GM18519 (cell line): ENCODE measurements at regions not wholly inside any gene's neighbourhood (a gene's known extent, or its start where the extent isn't known, plus 50 kb on each side); places are given as distances from the start of the nearest gene placed in this dataset.
A peak's percentile ranks its signal among the peaks of the same experiment; 100 is the strongest.

Experiments used
- ATAC-seq: cut with Tn5 transposase; IDR thresholded peaks from one replicate; pipeline ENCODE4 v1.9.1; 2021; ENCODE audit warnings: mild to moderate bottlenecking, moderate library complexity; ENCODE audit not compliant: unreplicated experiment, low FRiP score

GRCh38 chrX:110408949-110409588, 50.4 kb downstream of the RTL9 start:
- no peak for ATAC-seq

DNA sequence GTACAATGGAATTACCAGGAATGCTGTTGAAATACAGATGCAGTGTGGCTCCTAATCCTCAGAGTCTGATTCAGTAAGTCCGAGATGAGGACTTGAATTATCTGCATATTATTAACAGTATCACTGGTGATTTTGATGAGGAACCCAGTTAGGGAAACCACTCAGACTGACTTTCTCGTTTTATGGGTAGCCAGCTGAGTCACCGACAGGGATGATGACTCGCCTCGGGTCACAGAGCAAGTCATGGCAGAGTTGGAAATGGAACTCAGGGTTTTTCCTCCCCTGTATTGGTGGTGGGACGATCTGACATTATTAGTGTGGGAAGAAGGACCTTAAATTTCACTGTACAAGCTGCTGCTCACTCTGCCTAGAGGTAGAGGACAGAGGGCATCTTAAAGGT, 51.3 kb downstream of the RTL9 start:
- no peak for ATAC-seq

- ATAC-seq: no peak
Measured at GRCh38 chrX:110410603-110411002, 52.0 kb downstream of the RTL9 start.

- ATAC-seq: no peak
Measured at GRCh38 chrX:110412971-110413726, 54.5 kb downstream of the RTL9 start.

- ATAC-seq: no peak
Measured at GRCh38 chrX:110413727-110414124, 55.1 kb downstream of the RTL9 start.

DNA sequence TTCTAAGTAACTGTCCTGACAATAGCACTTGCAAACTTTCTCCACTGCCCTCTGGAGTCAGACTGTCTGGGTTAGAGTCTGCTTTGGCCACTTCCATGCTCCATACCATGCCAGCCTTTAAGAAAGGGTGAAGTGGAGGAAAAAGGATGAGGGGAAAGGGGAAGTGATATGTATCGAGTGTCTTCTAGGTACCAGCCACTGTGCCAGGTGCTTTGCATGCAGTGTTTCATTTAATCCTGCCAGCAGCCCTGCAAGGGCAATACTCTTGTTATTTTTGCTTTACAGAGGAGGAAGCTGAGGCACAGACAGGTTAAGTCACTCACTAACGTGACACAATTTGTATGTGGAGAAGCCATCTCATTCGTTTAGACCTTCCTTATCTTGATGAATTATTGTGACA, 55.6 kb downstream of the RTL9 start:
- peak; percentile 14 for ATAC-seq

DNA sequence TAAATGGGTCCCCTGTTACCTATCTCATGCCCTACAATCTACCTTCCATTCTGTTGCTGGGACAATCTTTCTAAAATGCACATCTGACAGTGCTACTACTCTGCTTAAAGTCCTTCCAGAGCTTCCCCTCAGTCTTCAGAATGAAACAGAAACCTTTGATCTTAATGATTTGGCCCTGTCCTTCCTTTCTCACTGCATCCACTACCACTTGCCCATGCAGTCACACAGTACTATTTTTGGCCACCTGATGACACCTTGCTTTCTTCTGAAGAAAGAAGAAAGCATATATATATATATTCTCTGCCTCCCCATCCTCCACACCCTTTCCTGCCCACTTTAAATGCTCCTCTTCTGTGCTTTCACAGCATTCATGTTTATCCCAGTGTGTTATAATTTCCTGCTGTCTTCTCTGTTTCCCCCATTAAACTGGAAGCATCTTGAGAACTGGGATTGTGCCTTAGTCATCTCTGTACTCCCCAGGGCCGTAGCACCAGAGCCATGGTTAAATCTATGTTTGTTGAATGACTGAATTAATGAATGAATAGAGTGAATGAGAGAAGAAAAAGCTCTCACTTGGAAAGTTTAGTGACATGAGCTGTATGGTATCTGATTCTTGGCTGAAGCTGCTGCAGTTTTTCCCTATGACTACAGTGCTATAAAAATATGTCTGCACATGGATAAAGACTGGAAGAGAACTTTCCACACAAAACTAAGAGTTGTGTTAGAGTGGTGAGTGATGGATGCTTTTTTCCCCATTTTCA, 56.2 kb downstream of the RTL9 start:
- peak; percentile 61 for ATAC-seq

DNA sequence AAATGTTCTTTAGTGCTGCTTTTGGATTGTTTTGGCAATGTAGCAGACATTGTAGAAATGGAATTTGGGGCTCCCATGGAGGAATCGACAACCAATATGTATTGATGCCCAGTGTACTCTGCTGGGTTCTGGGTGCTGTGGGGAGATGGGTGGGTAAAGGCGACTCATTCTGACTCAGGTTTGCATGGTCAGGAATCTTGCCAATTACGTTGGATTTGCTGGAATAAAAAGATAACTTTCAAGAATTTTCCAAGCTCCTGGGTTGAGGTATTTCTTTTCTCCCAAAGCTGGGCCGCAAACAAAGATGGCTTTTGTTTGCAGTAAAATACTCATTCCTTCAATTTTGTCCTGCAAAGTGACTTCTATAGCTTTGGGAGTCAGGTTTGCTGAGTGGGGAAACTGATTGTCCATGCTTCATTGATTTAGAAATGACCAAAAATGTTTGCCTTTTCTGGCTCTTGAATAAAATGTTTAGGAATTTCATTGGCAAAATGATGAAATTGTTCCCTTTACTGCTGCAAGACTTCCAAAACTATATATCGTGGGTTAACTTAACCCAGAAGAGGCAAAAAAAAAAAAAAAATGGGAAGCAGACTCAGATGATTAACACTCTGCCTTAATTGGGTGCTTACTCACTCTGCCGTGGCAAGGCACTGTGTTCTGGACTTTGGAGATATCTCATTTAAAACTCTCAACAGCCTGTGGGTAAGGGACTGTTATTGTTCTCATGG, 57.0 kb downstream of the RTL9 start:
- ATAC-seq: no peak

DNA sequence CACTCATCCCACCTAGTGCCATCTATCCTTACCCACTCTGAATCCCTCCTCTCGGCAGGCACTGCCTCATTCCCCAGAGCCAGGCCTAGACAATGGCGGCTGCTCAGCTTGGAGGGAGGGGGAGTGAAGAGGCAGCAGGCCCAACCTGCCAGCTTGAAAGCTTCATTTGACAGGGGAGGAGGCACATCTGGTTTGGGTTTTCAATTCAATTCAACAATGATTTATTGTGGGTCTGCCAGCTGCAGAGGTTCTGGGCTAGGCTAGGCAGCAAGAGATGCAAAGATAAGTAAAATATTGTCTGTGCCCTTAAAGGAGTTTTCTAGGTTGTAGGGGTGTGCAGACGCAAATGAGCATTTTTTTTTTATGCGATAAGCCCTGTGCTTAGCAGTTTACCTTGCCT, 58.5 kb downstream of the RTL9 start:
- ATAC-seq: no peak

DNA sequence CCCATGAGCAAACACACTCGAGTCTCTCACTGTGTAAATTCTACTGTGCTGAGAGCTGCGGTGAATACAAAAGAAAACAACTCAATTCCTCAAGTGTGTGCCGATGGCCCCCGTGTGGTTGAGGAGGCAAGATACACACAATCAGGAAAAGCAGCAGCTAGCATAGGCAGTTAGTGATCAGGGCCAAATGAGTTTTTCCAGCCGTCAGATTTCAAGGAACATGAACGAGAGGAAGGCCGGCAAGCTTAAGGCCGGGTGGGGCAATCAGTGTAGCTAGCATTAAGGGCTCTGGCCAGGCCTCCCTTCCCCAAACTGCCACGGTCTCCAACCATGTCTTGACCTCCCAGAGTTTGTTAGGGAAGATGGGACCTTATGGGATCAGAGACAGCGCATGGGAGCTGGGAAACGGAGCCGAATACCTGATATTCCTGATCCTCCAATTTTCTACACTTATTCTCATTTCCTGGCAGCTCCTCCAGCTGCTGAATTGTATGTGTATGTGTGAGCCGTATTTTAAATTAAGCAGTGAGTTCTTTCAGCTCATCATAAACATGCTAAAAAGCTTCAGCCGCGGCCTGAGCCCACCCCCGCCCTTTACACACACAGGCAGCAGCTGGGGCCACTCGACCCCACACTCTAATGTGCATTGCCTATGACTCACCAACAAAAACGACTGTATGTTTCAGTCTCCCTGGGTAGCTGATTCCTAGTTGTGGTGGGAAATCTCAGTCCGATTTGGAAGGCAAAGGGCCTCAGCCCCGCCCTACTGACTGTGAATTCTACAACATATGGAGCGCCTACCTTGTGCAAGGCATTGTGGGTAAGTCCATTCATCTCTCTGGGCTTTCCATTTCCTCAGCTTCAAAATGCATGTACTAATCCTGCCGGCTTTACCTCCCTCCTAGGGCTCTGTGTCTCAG, 59.9 kb downstream of the RTL9 start:
- ATAC-seq: no peak

- no peak for ATAC-seq
Measured at GRCh38 chrX:110419512-110419911, 60.9 kb downstream of the RTL9 start.

- peak; percentile 76 for ATAC-seq
Measured at GRCh38 chrX:110420771-110421499, 62.3 kb downstream of the RTL9 start.

DNA sequence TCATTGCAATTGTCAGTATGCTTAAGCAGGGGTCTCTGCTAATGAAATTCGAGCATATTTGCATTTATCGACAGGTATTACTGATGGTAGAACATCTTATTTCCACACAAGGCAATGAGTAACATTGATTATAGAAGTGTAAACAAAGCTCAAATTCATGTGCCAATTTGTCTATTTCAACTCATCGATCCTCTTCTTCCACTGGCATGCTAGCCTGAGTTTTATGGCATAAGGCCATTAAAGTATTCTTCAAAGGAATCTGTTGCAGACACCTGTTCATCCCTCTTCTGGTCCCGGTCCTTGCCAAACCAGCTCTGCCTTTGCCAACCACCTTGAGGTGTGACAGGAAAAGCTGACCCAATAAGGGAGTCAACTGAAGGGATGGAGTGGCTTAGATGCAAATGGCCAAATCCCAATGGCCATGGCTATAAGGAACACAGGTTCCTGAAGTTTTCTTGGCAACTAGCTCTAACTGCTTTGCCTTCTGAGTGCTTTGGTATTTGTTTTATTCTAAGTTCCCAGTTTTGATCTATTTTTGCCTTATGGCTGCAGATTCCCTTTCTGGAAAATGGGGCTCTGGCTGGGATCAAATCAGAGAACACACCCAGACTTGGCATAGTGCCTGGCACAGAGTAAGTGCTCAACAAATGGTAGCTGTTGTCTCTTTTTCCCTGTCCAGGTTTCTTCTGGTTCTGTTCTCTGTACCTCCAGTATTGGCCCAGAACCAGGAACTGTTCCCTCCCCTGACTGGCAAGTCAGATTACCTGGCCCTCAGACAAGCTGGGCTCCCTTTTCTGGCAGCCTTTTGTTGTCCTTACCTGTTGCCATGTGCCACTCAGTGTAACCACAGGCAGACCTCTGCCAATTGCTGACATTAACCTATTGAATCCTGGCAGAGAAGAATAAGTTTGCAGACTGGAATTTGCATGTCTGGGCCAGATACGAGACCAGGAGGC, 63.1 kb downstream of the RTL9 start:
- ATAC-seq: no peak

DNA sequence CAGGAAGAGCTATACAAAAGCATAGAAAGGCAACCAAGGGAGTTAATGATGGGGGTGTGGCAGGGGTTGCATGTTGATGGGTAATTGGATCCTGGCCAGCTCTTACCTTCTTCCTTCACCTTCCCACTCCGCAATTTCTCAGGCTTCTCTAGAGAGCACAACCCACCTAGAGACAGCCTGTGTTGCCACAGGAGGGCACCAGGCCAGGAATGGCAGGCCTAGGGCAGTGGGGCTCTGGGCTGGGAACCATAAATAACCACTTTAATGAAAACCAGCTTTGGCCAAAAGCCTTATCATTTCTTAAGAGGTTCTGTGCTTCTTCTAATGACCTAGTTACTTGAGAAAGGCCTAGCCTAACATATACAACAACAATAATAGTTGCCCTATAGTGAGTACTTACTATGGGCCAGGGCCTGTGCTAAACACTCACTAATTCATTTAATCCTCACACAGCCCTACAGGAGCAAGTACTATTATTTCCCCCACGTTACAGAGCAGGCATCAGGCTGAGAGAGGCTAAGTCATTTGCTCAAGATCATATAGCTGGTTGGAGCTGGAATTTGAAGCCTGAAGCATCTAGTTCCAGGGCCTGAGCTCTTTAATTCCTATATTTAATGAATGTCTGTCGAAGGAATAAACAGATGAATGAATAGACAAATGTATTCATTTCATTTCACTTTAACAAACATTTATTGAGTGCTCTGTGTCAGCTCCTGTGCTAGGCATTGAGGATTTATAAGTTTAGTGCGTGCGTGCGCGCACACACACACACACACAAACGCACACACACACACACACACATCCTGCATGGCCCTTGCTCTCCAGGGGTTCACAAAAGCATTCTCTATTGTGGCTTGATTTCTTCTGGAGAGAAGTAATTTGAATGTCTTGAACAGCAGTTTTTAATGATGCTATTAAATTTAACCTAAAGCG, 66.8 kb downstream of the RTL9 start:
- ATAC-seq: no peak

- no peak for ATAC-seq
Measured at GRCh38 chrX:110426155-110426504, 67.5 kb downstream of the RTL9 start.

DNA sequence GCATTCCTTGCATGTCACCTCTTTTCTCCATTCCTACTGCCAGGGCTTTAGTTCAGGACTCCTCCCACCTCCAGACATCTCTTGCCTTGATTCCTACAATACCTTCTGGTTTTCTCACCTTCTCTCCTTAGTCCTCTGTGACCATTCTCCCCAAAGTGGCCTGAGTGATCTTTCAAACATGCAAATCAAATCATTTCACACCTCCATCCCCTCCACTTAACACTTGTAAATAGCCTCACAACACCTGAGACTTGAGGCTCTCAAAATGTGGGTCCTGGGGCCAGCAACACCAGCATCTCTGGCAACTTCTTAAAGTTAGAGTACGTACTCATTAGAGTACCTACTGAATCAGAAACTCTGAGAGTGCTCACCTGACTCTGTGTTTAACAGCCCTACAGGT, 68.4 kb downstream of the RTL9 start:
- no peak for ATAC-seq

DNA sequence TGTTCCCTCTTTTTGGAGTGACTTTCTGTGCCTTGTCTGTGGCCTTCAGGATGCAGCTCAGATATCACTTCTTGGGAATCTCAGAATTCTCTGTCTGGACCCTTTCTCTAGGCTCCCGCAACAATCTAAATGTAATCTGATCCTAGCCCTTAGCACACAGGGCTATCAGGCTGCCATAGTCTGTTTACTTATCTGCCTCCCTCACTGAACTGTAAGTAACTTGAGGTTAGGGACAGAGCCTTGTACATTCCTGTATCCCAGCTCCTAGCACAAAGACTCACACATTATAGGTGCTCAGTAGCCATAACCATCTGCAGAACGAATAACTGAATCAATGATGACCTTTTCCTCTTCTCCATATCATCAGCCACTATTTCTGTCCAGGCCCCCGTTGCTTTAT, 69.5 kb downstream of the RTL9 start:
- no peak for ATAC-seq
